NCI-H1436 (cell line): ENCODE measurements at regions not wholly inside any gene's neighbourhood (a gene's known extent, or its start where the extent isn't known, plus 50 kb on each side); places are given as distances from the start of the nearest gene placed in this dataset.

Experiments used
- DNase-seq: peaks from one replicate; lab custom pipeline; 2025; lab: John Stamatoyannopoulos, UW

DNA sequence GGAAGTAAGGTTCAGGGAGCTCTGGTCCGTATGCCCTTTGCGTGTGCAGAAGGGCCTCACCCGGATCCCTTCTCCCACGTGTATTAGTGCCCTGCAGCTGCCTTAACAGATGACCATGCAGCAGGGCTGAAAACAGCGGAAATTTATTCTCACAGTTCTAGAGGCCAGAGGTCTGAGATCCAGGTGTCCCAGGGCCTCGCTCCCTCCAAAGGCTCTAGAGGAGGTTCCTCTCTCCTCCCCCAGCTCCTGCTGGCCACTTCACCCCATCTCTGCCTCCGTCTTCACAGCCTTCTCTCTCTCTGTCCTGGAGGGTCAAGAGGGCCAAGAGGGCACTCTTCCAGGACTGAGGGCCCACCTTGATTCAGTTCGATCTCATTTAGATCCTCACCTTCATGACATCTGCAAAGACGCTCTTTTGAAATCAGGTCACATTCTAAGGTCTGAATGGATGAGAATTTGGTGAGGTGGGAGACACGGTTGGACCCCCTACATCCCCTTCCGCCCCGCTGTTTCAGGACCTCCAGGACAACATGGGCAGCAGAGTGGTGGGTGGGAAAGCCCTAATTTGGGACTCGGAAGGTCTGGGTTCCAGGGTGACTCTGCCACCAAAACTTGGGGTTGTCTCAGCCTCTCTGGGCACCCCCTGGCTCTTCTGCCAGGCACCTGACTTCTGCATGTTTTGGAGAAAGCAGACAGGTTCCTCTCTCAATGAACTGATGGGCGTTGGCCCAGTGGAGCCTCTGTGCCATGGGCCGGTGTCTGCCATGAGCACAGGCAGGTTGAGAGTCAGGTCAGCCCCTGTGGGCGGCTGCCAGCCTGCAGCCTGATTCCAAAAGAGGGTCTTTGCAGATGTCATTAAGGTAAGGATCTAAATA, 361.2 kb downstream of the SEC14L1 start:
- DNase-seq, result no peak

DNA sequence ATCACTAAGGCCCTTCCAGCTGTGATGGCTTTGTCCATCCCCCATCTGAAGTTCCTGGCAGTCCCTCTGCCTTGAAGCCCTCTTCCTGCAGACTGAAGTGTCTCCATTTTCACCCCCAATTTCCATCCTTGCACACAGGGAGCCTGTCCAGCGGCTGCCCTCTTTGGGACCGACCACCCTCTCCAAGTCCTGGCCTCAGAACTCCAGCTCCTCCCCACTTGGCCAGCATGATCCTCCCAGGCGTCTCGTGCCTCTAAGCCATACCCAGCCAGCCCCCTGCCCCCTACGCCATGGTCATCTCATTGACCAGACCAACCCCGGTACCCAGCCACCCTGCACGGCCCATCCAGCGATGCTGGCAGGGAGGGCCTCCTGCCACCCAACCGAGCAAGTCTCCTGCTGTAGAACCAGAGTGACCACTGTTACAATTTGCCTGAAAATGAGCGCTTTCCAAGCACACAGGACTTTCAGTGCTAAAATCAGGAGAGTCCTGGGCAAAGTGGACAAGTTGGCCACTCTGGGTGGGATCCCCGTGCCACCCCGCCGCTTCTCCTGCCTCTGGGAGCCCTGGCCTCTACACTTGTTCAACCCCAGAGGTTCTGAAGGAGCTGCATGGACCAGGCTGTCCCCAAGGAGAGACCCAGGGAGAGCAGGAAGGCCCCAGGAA, 362.0 kb downstream of the SEC14L1 start:
- DNase-seq, result no peak

DNA sequence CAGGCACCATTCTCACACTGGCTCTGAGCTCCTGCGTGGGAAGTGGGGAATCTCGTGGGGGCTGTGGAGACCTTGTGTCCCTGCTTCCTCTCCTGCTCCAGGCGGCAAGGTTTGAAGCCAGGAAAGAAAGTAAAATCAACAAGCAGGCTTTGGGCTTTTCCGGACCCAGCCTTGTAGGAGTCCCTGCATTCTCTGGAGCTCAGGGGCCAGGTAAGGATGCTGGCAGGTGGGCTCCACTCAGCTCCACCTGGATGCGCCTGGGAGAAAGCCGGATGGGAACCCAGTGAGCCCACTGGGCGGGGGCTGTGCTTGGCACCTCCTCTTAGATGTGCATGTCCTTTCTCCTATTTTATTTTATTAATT, 362.5 kb downstream of the SEC14L1 start:
- DNase-seq, result no peak

DNA sequence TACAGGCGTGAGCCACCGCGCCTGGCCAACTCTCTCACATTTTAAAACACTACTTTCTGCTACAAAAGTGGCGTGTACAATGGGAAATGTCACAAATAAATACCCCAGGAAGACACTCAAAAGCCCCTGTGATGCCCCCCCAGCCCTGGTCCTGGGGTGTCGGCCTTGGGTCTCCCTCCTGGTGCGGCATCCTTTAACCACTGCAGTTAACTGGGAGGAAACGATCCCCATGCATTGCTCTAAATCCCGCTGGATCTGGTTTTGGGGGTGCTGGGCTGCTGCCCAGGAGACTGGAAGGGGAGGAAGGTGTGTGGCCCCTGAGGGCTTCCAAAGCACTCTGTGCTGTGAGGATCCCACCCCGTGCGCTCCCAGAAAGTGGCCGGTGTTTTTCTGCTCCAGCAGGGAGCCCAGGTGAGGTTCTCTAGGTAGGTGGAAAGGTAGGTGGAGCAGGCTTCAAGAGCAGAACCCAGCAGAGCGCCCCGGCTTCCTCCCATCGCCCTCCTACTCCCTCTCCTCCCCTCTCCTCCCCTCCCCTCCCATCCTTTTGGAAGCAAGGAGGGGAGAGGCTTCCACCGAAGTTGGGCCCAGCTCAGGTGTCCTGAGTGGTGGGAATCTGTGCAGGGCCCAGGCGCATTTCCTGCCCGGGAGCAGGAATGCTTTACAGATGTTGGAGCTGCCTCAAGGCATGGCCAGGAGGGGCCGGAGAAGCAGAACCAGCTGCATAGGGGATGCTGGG, 363.3 kb downstream of the SEC14L1 start:
- no peak for DNase-seq

DNA sequence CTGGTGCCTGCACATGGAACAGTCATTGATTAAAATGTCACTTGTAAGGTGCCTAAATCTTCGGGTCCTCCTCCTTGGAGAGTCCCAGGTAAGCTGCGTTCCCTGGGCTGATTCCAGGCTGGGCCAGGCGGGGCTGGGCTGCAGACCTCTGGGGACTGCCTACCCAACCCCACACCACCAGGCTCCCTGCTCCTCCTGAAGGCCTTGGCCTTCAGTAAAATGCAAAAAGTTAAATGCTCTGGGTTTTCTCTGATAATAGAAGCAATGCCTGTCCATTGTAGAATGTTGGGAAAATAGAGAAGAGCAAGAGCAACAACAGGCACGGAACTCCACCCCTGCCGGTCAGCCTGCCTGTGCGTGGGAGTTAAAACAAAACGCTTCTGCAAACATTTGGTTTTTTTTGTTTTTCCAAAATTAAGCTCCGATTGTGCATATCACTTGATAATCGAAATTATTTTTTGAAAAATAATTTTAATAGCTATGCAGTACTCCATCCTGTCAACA, 363.9 kb downstream of the SEC14L1 start:
- DNase-seq, result no peak

DNA sequence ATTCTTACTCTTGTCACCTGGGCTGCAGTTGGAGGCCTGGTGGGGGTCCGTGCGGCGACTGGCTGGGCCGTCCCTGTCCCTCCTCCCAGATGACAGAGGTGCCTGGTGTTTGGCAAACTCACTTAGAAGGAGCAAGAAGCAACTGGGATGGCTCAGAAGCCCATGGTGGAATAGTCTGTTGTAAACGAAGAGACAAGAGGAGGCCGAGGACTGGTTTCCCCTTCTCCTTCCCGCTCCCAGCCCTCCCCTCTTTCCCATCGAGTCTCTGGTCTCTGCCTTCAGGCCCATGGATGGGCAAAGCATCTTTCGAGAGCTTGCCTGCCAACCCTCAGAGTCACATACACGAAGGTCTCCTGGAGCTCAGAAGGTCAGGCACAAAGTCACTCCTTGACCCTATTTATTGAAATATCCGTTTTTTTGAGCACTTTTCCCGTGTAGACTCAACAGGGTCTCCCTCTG, 364.4 kb downstream of the SEC14L1 start:
- DNase-seq, result no peak

DNA sequence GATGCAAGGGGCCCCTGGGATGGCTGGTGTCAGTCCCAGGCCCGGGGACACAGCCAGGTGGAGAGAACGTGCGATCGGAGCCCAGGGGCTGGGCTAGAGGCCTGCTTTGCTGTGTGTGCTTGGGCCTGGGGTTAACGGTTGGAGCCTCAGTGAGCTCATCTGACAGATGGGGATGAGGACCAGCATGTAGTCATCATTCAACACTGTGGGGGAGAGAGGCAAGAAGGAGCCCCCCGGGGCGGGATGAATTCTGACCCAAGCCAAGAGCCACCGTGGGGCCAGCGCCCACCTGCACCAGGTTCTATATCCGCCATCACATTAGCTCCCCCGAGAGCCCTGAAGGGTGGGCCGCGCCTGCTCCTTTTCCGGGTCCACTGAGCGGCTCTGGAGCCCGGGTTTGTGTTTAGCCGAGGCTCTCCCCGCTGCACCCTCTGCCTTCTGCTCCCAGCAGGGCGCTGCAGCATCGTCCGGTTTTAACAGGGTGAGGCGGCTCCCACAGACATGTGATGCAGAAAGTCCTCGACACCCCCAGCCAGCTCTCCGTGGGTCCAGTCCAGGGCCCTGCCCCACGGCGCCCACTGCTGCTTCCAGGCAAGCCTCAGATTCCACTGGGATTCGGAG, 365.7 kb downstream of the SEC14L1 start:
- DNase-seq, result no peak

DNA sequence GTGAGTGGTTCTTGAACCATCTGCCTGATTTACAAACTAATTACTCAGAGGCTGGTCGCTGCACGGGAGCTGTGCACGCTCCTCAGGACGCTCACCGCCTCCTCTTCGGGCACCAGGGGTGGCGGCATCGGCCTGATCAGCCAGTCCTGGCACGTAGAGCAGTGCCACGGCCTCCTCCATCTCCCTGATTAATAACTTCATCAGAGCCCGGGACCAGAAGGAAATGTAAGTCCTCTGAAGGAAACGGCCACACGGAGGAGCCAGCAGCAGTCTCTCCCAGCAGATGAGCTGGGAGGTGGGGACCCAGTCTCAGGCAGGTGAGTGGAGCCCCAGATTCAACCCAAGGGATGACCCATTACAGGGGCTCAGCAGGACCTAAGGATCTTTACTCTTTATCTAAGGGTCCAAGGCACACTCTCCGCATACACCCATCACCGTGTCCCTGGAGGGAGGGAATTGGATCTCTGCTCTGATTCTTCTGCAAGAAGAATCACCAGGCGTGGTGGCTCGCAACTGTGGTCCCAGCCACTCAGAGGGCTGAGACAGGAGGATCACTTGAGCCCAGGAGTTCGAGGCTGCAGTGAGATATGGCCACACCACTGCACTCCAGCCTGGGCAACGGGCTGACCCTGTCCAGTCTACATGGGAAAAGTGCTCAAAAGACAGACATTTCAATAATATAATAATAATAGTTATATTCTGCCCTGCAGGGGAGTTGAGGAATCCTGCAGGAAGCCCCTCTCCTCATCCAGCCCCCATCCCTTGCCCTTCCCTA, 366.5 kb downstream of the SEC14L1 start:
- DNase-seq, result no peak

DNA sequence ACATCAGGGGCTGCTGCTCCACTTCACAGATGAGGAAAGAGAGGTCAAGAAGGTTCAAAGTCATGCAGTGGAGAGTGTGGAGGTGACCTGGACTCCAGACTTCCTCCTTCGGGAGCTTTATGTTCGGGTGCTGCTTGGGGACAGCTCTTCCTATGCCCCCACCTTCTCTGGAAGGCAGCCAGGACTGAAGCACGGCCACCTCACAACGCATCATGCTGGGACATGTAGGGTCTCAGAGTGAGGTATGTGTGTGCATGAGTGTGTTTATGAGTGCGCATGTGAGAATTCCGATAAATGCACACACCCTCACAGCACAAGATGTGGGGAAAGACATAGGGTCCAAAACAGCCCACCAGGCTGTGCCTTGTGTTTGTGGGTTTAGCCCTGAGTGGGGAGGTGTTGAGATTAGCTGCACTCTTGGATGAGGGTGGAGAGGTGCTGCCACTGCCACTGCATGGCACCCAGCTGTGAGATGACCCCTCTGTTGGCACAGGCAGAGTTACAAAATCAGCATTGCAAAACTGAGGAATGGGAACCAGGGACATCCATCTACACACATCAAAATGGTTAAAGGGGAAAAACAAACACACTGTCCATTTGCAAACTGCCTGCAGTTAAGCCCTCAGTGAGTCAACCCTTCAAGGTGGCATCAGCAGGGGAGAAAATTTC, 367.4 kb downstream of the SEC14L1 start:
- no peak for DNase-seq

DNA sequence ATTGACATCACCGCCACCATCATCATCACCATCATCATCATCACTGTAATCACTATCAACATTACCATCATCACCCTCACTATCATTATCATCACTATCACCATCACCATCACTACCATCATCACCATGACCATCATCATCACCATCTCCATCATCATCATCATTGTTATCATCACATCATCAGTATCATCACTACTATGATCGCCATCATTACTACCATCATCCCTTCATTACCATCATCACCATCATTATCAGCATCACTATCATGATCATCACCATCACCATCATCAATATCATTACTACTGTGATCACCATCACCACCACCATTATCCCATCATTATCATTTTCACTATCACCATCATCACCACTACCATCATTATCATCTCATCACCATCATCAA, 368.3 kb downstream of the SEC14L1 start:
- DNase-seq, result no peak

DNA sequence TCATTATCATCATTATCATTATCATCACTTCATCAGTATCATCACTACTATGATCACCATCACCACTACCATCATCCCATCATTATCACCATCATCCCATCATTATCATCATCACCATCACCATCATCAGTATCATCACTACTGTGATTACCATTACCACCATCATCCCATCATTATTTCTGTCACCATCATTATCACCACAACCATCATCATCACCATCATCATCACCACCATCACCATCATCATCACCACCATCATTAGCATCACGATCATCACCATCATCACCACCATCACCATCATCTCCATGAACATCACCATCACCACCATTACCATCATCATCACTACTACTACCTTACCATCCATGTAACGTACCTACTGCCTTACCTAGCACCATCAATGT, 368.8 kb downstream of the SEC14L1 start:
- DNase-seq, result no peak

DNA sequence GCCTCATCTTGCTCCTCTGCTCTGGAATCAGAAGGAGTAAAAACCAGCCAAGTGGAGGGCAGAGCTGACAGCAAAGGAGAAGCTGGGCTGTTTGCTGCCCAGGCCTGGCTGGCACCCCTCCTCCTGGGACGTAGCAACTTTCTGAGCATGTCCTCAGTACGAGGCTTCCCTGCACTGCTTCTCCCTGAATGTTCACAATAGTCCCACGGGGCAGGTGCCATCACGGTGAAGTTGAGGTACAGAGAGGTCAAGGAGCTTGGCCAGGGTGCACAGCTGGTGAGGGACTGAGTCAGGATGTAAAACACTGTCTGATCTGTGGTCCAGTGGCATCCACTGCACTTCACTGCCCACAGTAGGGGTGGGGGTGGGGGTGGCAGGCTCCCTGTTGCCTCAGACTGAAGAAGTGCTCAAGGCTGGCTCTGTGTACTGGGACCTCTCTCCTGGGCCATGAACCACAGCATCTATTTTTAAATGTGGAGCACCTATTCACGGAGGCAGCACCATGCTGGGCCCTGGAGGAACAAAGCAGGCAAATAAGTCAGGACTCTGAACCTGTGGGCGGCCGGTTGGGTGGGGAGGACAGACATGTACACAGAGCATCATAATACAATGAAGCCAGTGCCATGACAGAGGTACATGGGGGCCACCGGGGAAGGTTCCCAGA, 369.5 kb downstream of the SEC14L1 start:
- DNase-seq, result no peak

DNA sequence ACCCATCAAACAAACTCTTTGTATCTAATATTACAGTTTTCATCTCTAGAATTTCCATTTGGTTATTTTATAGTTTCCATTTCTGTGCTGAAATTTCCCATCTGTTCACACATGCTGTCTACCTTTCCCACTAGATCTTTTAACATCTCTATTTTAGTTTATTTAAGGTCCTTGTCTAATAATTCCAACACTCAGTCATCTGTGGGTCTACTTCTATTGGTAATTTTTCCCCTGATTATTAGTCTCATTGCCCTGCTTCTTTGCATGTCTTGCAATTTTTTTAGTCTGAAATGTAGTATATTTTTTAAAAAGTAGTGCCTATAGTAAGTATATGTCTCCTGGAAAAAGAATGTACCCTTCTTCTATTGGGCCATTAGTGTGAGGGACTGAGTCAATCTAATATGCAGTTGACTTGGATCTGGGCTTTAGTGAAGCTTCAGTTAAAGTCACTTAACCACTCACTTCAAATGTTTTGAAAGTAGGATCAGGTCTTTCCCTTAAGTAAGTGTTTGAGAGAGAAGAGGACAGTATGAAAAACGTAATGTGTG, 370.8 kb downstream of the SEC14L1 start:
- no peak for DNase-seq

DNA sequence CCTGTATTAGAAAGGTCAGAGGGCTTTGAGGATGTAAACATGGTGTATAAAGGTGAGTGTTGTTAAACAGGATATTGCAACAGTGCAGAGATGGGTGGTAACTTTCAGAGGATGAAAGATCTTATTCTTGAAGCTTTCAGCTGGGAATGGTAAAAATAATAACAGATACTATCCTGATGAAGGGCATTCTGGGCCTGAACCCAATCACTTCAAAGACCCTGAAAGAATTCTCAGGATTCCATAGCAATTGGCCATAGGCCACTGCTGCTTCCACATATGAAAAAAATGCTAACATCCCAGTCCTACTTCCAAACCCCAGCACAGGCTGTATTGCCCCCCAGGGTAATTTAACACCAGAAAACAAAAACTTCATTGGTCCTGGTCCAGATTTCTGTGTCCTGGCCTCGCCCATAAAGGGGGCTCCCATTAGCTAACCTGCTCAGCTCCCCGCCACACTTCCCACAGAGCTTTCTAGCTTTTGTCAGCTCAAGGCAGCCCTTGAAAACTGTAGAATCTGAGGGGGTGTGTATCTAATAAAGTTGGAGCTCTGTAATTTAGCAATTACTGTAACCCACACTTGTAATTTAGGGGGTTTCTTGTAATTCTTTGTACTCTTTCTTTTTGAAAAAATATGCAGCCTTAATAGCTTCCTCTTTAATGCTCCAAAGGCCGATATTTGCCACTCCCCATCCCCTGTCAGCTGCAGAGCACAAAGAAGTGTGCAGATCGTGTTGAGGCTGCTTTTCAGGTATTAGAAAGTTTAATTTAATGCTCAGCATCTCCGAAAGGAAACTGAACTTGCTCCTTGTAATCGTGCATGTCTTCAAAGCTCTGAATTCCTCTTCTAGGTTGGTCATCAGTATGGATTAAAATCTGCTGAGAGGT, 371.5 kb downstream of the SEC14L1 start:
- DNase-seq, result no peak

DNA sequence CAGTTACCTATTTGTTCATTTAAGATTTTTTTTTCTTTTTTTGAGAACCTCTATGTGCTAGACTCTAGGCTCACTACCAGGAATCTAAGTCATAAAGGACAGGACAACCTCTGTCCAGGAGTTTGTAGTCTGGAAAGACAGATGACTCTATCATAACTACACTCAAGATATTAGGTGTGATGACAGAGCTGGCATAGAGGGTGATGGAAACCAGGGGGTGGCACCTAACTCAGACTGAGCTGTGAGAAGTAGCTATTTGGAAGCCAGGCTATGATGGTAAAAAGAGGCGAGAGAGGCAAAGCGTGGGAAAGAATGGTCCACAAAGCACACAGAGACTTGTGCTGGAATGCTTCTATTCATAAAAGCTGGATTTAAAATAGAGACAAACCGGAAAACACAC, 372.3 kb downstream of the SEC14L1 start:
- no peak for DNase-seq

DNA sequence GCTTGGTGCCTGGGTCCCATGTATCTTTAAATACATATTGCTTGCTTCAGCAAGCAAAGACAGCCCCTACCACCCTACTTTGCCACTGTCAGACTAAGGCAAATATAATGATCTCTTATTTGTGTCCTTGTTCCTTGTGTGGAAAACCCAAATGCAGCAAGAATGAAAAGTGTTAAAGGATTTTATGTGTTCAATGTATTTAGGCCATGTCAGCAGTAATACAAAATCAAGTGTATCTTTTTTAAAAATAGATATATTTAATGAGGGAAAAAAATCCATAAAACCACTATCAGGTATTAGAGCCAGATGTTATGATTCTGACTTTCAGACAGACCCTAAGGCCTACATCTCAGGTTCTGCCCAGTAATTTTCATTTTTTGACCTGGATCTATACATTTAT, 374.5 kb downstream of the SEC14L1 start:
- no peak for DNase-seq

DNA sequence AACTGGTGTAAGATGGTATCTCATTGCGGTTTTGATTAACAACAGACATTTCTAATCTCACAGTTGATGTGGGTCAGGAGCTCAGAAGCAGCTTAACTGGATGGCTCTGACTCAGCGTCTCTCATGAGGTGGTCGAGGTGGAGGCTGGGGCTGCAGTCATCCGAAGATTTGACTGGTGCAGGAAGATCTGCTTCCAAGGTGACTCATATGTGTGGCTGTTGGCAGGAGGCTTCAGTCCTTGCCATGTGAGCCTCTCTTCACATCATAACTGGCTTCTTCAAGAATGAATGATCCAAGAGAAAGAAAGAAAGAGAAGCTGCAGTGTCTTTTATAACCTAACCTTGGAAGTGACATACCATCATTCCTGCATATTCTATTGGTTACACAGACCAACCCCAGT, 376.1 kb downstream of the SEC14L1 start:
- DNase-seq, result no peak

DNA sequence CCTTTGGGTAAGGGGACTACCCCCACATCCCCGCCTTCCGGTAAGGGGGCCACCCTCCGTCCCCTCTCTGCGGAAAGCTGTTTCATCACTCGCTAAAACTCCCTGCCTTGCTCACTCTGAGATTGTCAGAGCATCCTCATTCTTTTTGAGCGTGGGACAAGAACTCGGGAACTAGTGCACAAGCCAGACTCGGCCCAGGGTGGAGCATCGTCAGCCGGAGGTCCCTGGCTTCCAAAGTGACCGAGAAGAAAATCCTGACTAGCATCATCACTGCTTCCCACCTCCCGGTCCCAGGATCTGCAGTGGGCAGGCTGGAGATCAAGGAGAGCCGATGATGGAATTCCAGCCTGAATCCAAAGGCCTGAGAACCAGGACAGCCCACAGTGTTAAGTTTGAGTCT, 380.3 kb downstream of the SEC14L1 start:
- DNase-seq, result no peak

DNA sequence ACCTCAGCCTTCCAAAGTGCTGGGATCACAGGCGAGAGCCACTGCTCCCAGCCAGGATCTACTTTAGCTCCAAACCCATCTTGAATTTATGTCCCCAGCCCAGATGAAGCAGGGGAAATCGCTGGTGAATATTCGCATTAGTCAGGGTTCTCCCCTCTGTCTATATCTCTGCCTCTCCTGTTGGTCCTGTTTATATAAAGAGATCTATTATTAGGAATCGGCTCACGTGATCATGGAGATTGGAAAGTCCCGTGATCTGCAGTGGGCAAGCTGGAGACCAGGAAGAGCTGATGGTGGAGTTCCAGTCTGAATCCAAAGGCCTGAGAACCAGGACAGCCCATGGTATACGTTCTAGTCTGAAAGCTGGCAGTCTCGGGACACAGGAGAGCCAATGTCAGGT, 382.8 kb downstream of the SEC14L1 start:
- DNase-seq, result no peak
